ENCODE measurements at regions not wholly inside any gene's neighbourhood (a gene's known extent, or its start where the extent isn't known, plus 50 kb on each side); places are given as distances from the start of the nearest gene placed in this dataset.

GRCh38 chr6:12534069-12534853 is 182.3 kb upstream of the PHACTR1 start:
- no peak for FAIRE-seq
- Histone ChIP-seq H3K4me3 (ENCODE audit: control insufficient read depth in 2 of 3, extremely low read depth in 1 of 3, insufficient read depth in 2 of 3, low read depth in 1 of 3, low read length in 3 of 3) (no peak overlapping the region), H2AFZ (ENCODE audit: control insufficient read depth, low read length) (no peak overlapping the region), H3K4me2 (ENCODE audit: control insufficient read depth, extremely low read depth, insufficient read depth, low read depth, low read length) (no peak overlapping the region), H3K36me3 (ENCODE audit: control insufficient read depth in 2 of 2, extremely low read depth in 1 of 2, insufficient read depth in 2 of 2, low read length in 2 of 2) (no peaks in the 10 kb centered on the region), H3K9me3 (ENCODE audit: control insufficient read depth, low read depth, low read length) (no peaks in the 10 kb centered on the region), H3K9me1 (ENCODE audit: control insufficient read depth, extremely low read depth, insufficient read depth, low read length) (no peaks in the 10 kb centered on the region), H4K20me1 (ENCODE audit: control insufficient read depth, extremely low read depth, insufficient read depth, low read length) (no peaks in the 10 kb centered on the region), H3K4me1 (ENCODE audit: control insufficient read depth, extremely low read depth, insufficient read depth, low read length) (no peaks in the 10 kb centered on the region), H3K79me2 (ENCODE audit: control insufficient read depth, insufficient read depth, low read length) (no peaks in the 10 kb centered on the region), H3K27ac (ENCODE audit: control insufficient read depth, insufficient read depth, low read length) (no peak overlapping the region), H3K9ac (ENCODE audit: control insufficient read depth, extremely low read depth, insufficient read depth, low read length) (no peak overlapping the region), H3K27me3 (ENCODE audit: control insufficient read depth, extremely low read depth, insufficient read depth, low read length) (no peaks in the 10 kb centered on the region)
- TF ChIP-seq CTCF (optimal IDR thresholded peaks at IDR 0.05 in 1 of 3, IDR thresholded peaks at IDR 0.05 in 1 of 3, conservative IDR thresholded peaks at IDR 0.05 in 1 of 3; ENCODE audit: extremely low read depth in 1 of 3, insufficient read depth in 2 of 3, low read length in 3 of 3) (no peak), EZH2 (IDR thresholded peaks at IDR 0.05; ENCODE audit: low read length) (no peak)
- no peak for DNase-seq (ENCODE audit: low read depth, low spot score)
- dilution Hi-C loops (cut with MboI; ENCODE audit: extremely low pct_ligation_motif_present, low sequenced_read_pairs): no loop called here

DNA sequence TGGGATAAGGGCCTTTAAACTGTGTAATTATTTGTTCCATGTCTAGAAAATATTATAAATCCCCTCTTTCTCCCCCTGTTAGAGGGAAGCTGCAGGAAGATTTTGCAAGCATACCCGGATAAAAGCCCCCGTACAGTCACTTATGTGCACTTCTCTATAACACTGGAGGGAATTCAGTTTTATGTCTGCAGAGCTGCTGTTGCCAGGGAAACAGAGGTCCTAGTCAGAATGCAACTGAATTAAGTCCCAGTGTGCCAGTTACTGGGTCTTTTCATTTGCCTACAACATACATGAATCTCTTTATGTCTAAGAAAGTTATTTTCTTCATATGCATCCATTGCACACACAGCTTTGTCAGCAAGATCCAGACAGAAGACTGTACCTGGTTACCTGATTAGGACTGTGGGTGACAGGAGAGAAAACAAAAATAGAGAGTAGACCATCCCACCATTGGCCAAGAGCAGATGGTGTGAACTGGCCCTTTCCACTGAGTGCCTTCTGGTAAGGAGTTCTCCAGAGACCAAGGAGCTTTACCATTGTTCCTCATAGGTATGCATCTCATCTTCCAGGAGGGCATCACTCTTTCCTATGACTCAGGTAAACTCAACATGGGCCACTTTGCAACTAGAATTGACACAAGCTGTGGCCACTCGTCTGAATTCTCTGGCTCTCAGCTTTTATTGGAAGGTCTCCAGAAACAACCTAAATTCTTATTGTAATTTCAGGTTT is 180.8 kb upstream of the PHACTR1 start:
- Histone ChIP-seq H3K4me2 (ENCODE audit: control insufficient read depth, extremely low read depth, insufficient read depth, low read depth, low read length) (no peak overlapping the region), H2AFZ (ENCODE audit: control insufficient read depth, low read length) (no peak overlapping the region), H4K20me1 (ENCODE audit: control insufficient read depth, extremely low read depth, insufficient read depth, low read length) (no peaks in the 10 kb centered on the region), H3K4me1 (ENCODE audit: control insufficient read depth, extremely low read depth, insufficient read depth, low read length) (no peaks in the 10 kb centered on the region), H3K9me3 (ENCODE audit: control insufficient read depth, low read depth, low read length) (no peaks in the 10 kb centered on the region), H3K27me3 (ENCODE audit: control insufficient read depth, extremely low read depth, insufficient read depth, low read length) (no peaks in the 10 kb centered on the region), H3K27ac (ENCODE audit: control insufficient read depth, insufficient read depth, low read length) (no peak overlapping the region), H3K9me1 (ENCODE audit: control insufficient read depth, extremely low read depth, insufficient read depth, low read length) (no peaks in the 10 kb centered on the region), H3K4me3 (ENCODE audit: control insufficient read depth in 2 of 3, extremely low read depth in 1 of 3, insufficient read depth in 2 of 3, low read depth in 1 of 3, low read length in 3 of 3) (no peak overlapping the region), H3K36me3 (ENCODE audit: control insufficient read depth in 2 of 2, extremely low read depth in 1 of 2, insufficient read depth in 2 of 2, low read length in 2 of 2) (no peaks in the 10 kb centered on the region), H3K9ac (ENCODE audit: control insufficient read depth, extremely low read depth, insufficient read depth, low read length) (no peak overlapping the region), H3K79me2 (ENCODE audit: control insufficient read depth, insufficient read depth, low read length) (no peaks in the 10 kb centered on the region)
- TF ChIP-seq CTCF (optimal IDR thresholded peaks at IDR 0.05 in 1 of 3, IDR thresholded peaks at IDR 0.05 in 1 of 3, conservative IDR thresholded peaks at IDR 0.05 in 1 of 3; ENCODE audit: extremely low read depth in 1 of 3, insufficient read depth in 2 of 3, low read length in 3 of 3) (no peak), EZH2 (IDR thresholded peaks at IDR 0.05; ENCODE audit: low read length) (no peak)
- dilution Hi-C loops (cut with MboI; ENCODE audit: extremely low pct_ligation_motif_present, low sequenced_read_pairs): no loop called here
- DNase-seq (ENCODE audit: low read depth, low spot score) (no peak), FAIRE-seq (no peak)
